SK-N-SH (cell line): ENCODE measurements at regions not wholly inside any gene's neighbourhood (a gene's known extent, or its start where the extent isn't known, plus 50 kb on each side); places are given as distances from the start of the nearest gene placed in this dataset.

Experiments used
- CTCF ChIA-PET: fragments of 300-600, 350-600 bp; formaldehyde crosslinking; extraction: SDS; loops from one replicate; lab custom pipeline; 2021; lab: Yijun Ruan, JAX
- POLR2A ChIA-PET: fragments of 350-600 bp; sonication (Branson Sonifier 250); formaldehyde crosslinking; extraction: SDS; loops from one replicate; lab custom pipeline; 2020; ENCODE audit warnings: antibody characterized with exemption, inconsistent platforms; lab: Yijun Ruan, JAX
- DNase-seq: peaks from one replicate; pipeline ENCODE4 v3.0.0; 2012
- H2AFZ ChIP-seq: fragments of 200-600 bp; sonication (generic); 2 replicates; pipeline ENCODE4 v1.8.1; 2016; ENCODE audit warnings: antibody characterized with exemption, mild to moderate bottlenecking, low read depth
- H3F3A ChIP-seq: fragments of 200-600 bp; sonication (generic); replicated peaks from 2 replicates; pipeline ENCODE3; 2016; ENCODE audit warnings: antibody characterized with exemption, mild to moderate bottlenecking; ENCODE audit not compliant: insufficient read depth
- H3K27ac ChIP-seq, 2 experiments: fragments of 200-500 bp in 1 of 2; fragments of 200-600 bp in 1 of 2; sonication (Bioruptor generic) in 1 of 2; sonication (generic), shearing (Covaris generic) in 1 of 2; 2 replicates each; pipeline versions ENCODE4 v1.5.1 to v1.6.1; 2014 to 2016; ENCODE audit warnings: low read depth in 2 of 2, inconsistent platforms in 1 of 2, low read length in 1 of 2, mild to moderate bottlenecking in 1 of 2, mixed read lengths in 1 of 2
- H3K27me3 ChIP-seq: fragments of 200-600 bp; sonication (generic), shearing (Covaris generic); 2 replicates; pipeline ENCODE4 v1.6.1; 2016; ENCODE audit warnings: mixed run types; ENCODE audit not compliant: insufficient read depth
- H3K36me3 ChIP-seq, 2 experiments: fragments of 200-500 bp in 1 of 2; fragments of 200-600 bp in 1 of 2; sonication (Bioruptor generic) in 1 of 2; sonication (generic) in 1 of 2; replicated peaks in 1 of 2; 2 replicates each; pipeline versions ENCODE3 to v1.5.1; 2014 to 2016; ENCODE audit warnings: low read length in 1 of 2, mild to moderate bottlenecking in 1 of 2; ENCODE audit not compliant: insufficient read depth in 2 of 2, control insufficient read depth in 1 of 2
- H3K4me1 ChIP-seq, 2 experiments: fragments of 200-500 bp in 1 of 2; fragments of 200-600 bp in 1 of 2; sonication (Bioruptor generic) in 1 of 2; sonication (generic), shearing (Covaris generic) in 1 of 2; 2 replicates each; pipeline versions ENCODE4 v1.5.1 to v1.6.1; 2014 to 2016; ENCODE audit warnings: low read depth in 1 of 2, low read length in 1 of 2, mixed run types in 1 of 2; ENCODE audit not compliant: insufficient read depth in 2 of 2, control insufficient read depth in 1 of 2
- H3K4me2 ChIP-seq: fragments of 200-600 bp; sonication (generic), shearing (Covaris generic); 2 replicates; pipeline ENCODE4 v1.6.1; 2017; ENCODE audit warnings: mixed run types
- H3K4me3 ChIP-seq, 2 experiments: fragments of 200-500 bp in 1 of 2; fragments of 200-600 bp in 1 of 2; sonication (Bioruptor generic) in 1 of 2; sonication (generic), shearing (Covaris generic) in 1 of 2; 2 replicates each; pipeline versions ENCODE4 v1.5.1 to v1.8.1; 2014 to 2016; ENCODE audit warnings: low read depth in 2 of 2, inconsistent platforms in 1 of 2, low read length in 1 of 2, mild to moderate bottlenecking in 1 of 2, mixed read lengths in 1 of 2, moderate library complexity in 1 of 2
- H3K79me2 ChIP-seq: fragments of 200-600 bp; sonication (generic); 2 replicates; pipeline ENCODE4 v1.8.1; 2017; ENCODE audit warnings: mild to moderate bottlenecking; ENCODE audit not compliant: insufficient read depth
- H3K9ac ChIP-seq: fragments of 200-600 bp; sonication (generic); 2 replicates; pipeline ENCODE4 v1.6.1; 2017; ENCODE audit warnings: mixed run types
- H3K9me2 ChIP-seq: fragments of 200-600 bp; sonication (generic); 2 replicates; pipeline ENCODE4 v1.6.1; 2017; ENCODE audit warnings: mixed run types
- H3K9me3 ChIP-seq: fragments of 200-600 bp; sonication (generic); 2 replicates; pipeline ENCODE4 v1.6.1; 2017; ENCODE audit warnings: mixed run types, mild to moderate bottlenecking, moderate library complexity
- H4K20me1 ChIP-seq: fragments of 200-600 bp; sonication (generic); 2 replicates; pipeline ENCODE4 v1.6.1; 2017; ENCODE audit warnings: mild to moderate bottlenecking, mixed run types; ENCODE audit not compliant: insufficient read depth
- CHD2 ChIP-seq: fragments of 150-350 bp; IDR thresholded peaks from 2 replicates; pipeline ENCODE4 v1.6.1; 2018; ENCODE audit warnings: low read length; ENCODE audit not compliant: partially characterized antibody
- ELF1 ChIP-seq: IDR thresholded peaks from 2 replicates; pipeline ENCODE4 v1.4.0; 2012
- EP300 ChIP-seq, 2 experiments: IDR thresholded peaks; 2 replicates each; pipeline versions ENCODE4 v1.4.0 to v1.6.1; 2012; ENCODE audit warnings: borderline replicate concordance in 1 of 2, low read depth in 1 of 2, low read length in 1 of 2
- GATA2 ChIP-seq: sonication (generic); formaldehyde crosslinking; IDR thresholded peaks from 2 replicates; pipeline ENCODE4 v1.5.0; 2020; ENCODE audit warnings: mild to moderate bottlenecking, missing genetic modification reagents
- MEF2A ChIP-seq: IDR thresholded peaks from 2 replicates; pipeline ENCODE4 v1.4.0; 2012; ENCODE audit warnings: low read depth, borderline replicate concordance
- MXI1 ChIP-seq: IDR thresholded peaks from 2 replicates; pipeline ENCODE4 v1.6.1; 2012; ENCODE audit warnings: mild to moderate bottlenecking, low read depth, low read length, improper control_type of control experiment
- NFIC ChIP-seq: IDR thresholded peaks from 2 replicates; pipeline ENCODE4 v1.4.0; 2012; ENCODE audit warnings: borderline replicate concordance
- NRF1 ChIP-seq: IDR thresholded peaks from 2 replicates; pipeline ENCODE4 v1.6.1; 2012; ENCODE audit warnings: low read depth, mild to moderate bottlenecking, low read length
- RAD21 ChIP-seq: IDR thresholded peaks from 2 replicates; pipeline ENCODE4 v1.6.1; 2012; ENCODE audit warnings: mild to moderate bottlenecking, low read length
- SIN3A ChIP-seq: IDR thresholded peaks from 2 replicates; pipeline ENCODE4 v1.6.1; 2012; ENCODE audit warnings: low read depth, mild to moderate bottlenecking, low read length, moderate library complexity, borderline replicate concordance
- SMC3 ChIP-seq: IDR thresholded peaks from 2 replicates; pipeline ENCODE4 v1.6.1; 2012; ENCODE audit warnings: low read depth, low read length, improper control_type of control experiment
- TAF1 ChIP-seq: IDR thresholded peaks from 2 replicates; pipeline ENCODE4 v1.6.1; 2012; ENCODE audit warnings: low read depth, mild to moderate bottlenecking, low read length, moderate library complexity, borderline replicate concordance
- TCF12 ChIP-seq: IDR thresholded peaks from 2 replicates; pipeline ENCODE4 v1.4.0; 2012
- WGBS: methylation state at CpG from one replicate; pipeline ENCODE4 v1.1.6; 2017; ENCODE audit warnings: low lambda C conversion rate; 5-methylcytosine and 5-hydroxymethylcytosine counted together
- TF ChIP-seq, protein P1 (sequence below): fragments of 200-600 bp; sonication (generic); IDR thresholded peaks from 2 replicates; pipeline ENCODE4 v1.6.1; 2017; ENCODE audit warnings: antibody characterized with exemption, mild to moderate bottlenecking, moderate library complexity
- TF ChIP-seq, protein P2 (sequence below): fragments of 150-350 bp; IDR thresholded peaks from 2 replicates; pipeline ENCODE4 v1.6.1; 2016; ENCODE audit warnings: mild to moderate bottlenecking, low read depth, low read length
- TF ChIP-seq, protein P3 (sequence below): IDR thresholded peaks from 2 replicates; pipeline ENCODE4 v1.6.1; 2012; ENCODE audit warnings: mild to moderate bottlenecking, low read depth, low read length, moderate library complexity
- TF ChIP-seq, protein P4 (sequence below): IDR thresholded peaks from 2 replicates; pipeline ENCODE4 v1.4.0; 2012; ENCODE audit warnings: low read depth, borderline replicate concordance

DNA sequence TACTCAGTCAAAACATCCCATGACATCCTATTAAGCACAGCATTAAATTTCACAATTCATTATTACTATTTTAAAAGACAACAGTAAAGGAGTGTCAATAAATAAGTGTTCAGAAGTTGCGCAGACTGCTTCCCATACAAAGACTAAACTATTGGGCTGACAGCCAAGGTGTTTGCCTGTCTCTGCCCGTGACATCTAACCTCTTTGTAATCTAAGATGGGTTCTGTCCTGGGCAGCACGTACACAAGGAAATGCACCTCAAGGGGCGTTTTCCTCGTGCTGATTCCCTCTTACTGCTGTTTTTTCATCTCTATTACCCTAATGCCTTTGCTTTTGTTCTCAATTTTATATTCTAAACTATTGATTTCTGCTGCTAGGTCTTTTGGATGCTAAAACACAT is 216.3 kb downstream of the NHLRC3 start:
- no peaks in the 10 kb centered on the region for H3F3A ChIP-seq
- H3K36me3 ChIP-seq = no peaks in the 10 kb centered on the region
- H3K9ac ChIP-seq = no peak overlapping the region
- no peaks in the 10 kb centered on the region for H3K79me2 ChIP-seq
- H4K20me1 ChIP-seq = no peaks in the 10 kb centered on the region
- 41% methylated on average over 5 of the region's 5 CpGs for WGBS
- no peak overlapping the region for H2AFZ ChIP-seq
- H3K4me2 ChIP-seq = no peak overlapping the region
- no peaks in the 10 kb centered on the region for H3K27me3 ChIP-seq
- no peaks in the 10 kb centered on the region; a peak in 2 of 4 replicates for H3K4me1 ChIP-seq
- no peaks in the 10 kb centered on the region for H3K9me2 ChIP-seq
- H3K4me3 ChIP-seq = no peak overlapping the region
- POLR2A ChIA-PET = no interaction called here
- CTCF ChIA-PET = no interaction called here
- TF ChIP-seq, protein P1, sequence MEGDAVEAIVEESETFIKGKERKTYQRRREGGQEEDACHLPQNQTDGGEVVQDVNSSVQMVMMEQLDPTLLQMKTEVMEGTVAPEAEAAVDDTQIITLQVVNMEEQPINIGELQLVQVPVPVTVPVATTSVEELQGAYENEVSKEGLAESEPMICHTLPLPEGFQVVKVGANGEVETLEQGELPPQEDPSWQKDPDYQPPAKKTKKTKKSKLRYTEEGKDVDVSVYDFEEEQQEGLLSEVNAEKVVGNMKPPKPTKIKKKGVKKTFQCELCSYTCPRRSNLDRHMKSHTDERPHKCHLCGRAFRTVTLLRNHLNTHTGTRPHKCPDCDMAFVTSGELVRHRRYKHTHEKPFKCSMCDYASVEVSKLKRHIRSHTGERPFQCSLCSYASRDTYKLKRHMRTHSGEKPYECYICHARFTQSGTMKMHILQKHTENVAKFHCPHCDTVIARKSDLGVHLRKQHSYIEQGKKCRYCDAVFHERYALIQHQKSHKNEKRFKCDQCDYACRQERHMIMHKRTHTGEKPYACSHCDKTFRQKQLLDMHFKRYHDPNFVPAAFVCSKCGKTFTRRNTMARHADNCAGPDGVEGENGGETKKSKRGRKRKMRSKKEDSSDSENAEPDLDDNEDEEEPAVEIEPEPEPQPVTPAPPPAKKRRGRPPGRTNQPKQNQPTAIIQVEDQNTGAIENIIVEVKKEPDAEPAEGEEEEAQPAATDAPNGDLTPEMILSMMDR = no peak
- no peak for TF ChIP-seq MEF2A
- TF ChIP-seq MXI1 = no peak
- TF ChIP-seq SMC3 = no peak
- no peak for DNase-seq
- H3K27ac ChIP-seq = no peak overlapping the region
- no peaks in the 10 kb centered on the region for H3K9me3 ChIP-seq

DNA sequence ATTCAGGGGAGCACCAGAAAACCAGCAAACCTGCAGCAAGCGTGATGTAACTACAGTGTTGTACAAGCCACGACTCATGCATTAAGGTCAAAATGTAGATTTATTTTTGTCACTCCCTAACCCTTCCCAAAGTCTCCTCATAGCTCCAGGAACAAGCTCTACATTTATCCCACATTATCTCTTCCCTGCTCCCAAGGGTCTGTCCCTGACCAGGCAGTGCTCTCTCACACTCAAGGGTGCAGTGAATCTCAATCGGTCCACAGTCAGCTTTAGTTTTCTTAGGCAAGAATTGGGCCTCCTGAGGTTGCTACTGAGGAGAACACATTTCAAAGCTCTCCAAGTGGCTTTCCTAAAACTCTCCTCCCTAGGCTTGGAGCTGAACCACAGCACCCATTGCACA is 219.4 kb downstream of the NHLRC3 start:
- Histone ChIP-seq H3K9me2 (no peaks in the 10 kb centered on the region), H3F3A (no peaks in the 10 kb centered on the region), H2AFZ (no peak overlapping the region), H3K4me3 (no peak overlapping the region), H3K9me3 (no peaks in the 10 kb centered on the region), H3K36me3 (no peaks in the 10 kb centered on the region), H3K4me1 (no peaks in the 10 kb centered on the region; a peak in 1 of 4 replicates), H3K9ac (no peak overlapping the region), H3K4me2 (no peak overlapping the region), H3K79me2 (no peaks in the 10 kb centered on the region), H4K20me1 (no peaks in the 10 kb centered on the region), H3K27me3 (no peaks in the 10 kb centered on the region), H3K27ac (no peak overlapping the region)
- DNase-seq = no peak
- WGBS = 60% methylated on average over 3 of the region's 3 CpGs
- TF ChIP-seq, protein P2, sequence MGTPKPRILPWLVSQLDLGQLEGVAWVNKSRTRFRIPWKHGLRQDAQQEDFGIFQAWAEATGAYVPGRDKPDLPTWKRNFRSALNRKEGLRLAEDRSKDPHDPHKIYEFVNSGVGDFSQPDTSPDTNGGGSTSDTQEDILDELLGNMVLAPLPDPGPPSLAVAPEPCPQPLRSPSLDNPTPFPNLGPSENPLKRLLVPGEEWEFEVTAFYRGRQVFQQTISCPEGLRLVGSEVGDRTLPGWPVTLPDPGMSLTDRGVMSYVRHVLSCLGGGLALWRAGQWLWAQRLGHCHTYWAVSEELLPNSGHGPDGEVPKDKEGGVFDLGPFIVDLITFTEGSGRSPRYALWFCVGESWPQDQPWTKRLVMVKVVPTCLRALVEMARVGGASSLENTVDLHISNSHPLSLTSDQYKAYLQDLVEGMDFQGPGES = no peak
- no peak for TF ChIP-seq TCF12
- no peak for TF ChIP-seq ELF1
- TF ChIP-seq, protein P3, sequence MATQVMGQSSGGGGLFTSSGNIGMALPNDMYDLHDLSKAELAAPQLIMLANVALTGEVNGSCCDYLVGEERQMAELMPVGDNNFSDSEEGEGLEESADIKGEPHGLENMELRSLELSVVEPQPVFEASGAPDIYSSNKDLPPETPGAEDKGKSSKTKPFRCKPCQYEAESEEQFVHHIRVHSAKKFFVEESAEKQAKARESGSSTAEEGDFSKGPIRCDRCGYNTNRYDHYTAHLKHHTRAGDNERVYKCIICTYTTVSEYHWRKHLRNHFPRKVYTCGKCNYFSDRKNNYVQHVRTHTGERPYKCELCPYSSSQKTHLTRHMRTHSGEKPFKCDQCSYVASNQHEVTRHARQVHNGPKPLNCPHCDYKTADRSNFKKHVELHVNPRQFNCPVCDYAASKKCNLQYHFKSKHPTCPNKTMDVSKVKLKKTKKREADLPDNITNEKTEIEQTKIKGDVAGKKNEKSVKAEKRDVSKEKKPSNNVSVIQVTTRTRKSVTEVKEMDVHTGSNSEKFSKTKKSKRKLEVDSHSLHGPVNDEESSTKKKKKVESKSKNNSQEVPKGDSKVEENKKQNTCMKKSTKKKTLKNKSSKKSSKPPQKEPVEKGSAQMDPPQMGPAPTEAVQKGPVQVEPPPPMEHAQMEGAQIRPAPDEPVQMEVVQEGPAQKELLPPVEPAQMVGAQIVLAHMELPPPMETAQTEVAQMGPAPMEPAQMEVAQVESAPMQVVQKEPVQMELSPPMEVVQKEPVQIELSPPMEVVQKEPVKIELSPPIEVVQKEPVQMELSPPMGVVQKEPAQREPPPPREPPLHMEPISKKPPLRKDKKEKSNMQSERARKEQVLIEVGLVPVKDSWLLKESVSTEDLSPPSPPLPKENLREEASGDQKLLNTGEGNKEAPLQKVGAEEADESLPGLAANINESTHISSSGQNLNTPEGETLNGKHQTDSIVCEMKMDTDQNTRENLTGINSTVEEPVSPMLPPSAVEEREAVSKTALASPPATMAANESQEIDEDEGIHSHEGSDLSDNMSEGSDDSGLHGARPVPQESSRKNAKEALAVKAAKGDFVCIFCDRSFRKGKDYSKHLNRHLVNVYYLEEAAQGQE = no peak
- TF ChIP-seq NFIC = no peak
- TF ChIP-seq, protein P4, sequence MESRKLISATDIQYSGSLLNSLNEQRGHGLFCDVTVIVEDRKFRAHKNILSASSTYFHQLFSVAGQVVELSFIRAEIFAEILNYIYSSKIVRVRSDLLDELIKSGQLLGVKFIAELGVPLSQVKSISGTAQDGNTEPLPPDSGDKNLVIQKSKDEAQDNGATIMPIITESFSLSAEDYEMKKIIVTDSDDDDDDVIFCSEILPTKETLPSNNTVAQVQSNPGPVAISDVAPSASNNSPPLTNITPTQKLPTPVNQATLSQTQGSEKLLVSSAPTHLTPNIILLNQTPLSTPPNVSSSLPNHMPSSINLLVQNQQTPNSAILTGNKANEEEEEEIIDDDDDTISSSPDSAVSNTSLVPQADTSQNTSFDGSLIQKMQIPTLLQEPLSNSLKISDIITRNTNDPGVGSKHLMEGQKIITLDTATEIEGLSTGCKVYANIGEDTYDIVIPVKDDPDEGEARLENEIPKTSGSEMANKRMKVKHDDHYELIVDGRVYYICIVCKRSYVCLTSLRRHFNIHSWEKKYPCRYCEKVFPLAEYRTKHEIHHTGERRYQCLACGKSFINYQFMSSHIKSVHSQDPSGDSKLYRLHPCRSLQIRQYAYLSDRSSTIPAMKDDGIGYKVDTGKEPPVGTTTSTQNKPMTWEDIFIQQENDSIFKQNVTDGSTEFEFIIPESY = no peak
- no peak for TF ChIP-seq MEF2A
- TF ChIP-seq GATA2 (CRISPR knock-in tag) = no peak
- TF ChIP-seq NRF1 = no peak
- no peak for TF ChIP-seq CHD2
- TF ChIP-seq RAD21 = no peak
- no peak for TF ChIP-seq TAF1
- no peak for TF ChIP-seq EP300 (IDR thresholded peaks at IDR 0.05; ENCODE audit: borderline replicate concordance in 1 of 2, low read depth in 1 of 2, low read length in 1 of 2)
- TF ChIP-seq SIN3A = no peak
- POLR2A ChIA-PET = no interaction called here
- CTCF ChIA-PET = interaction anchor here (1.6 to 3.4 kb wide), 2 partner anchors 113 to 241 kb away, joined by 3 to 15 read pairs; no protein-coding TSS in a partner anchor
